IPS DF 19.7 (cell line): ENCODE measurements at regions not wholly inside any gene's neighbourhood (a gene's known extent, or its start where the extent isn't known, plus 50 kb on each side); places are given as distances from the start of the nearest gene placed in this dataset.
"Not testable (repeated sequence)": the region's sequence is repeated elsewhere in the genome, so short reads cannot be mapped to it uniquely, and the experiment has no call there.

Source experiments
- DNase-seq: peaks from one replicate; pipeline ENCODE4 v3.0.0-alpha.2; 2013; ENCODE audit warnings: low read depth, low spot score

DNA sequence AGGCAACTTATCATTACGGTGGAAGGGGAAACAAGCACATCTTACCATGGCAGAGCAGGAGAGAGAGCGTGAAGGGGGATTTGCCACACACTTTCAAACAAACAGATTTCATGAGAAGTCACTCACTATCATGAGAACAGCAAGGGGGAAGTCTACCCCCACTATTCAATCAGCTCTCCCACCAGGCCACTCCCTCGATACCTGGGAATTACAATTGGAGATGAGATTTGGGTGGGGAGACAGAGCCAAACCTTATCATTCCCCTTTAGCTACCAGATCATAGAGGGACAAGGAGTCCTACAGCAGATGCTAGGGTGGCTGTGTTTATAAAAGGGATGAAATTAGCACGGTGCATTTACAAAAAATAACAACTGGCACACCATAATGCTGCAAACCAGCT is 2149.4 kb upstream of the ACO1 start:
- no peak for DNase-seq

DNA sequence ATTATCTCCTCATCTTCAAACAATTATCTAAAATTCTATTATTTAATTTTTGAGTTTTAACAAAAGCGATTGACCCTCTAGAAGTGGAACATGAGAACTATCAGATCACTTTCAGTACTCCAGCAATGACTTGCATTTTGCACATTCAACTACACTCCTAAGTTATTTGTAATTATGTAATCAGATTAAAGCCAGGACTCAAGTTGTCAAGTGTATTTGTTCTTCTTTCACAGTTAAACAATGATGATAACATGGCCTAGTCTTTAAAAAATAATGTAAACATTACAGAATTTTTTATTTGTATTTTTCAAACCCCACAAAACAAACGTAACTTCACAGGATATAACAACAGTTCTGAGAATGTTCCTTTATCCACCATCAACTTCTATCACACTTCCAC is 2148.9 kb upstream of the ACO1 start:
- DNase-seq: no peak

DNA sequence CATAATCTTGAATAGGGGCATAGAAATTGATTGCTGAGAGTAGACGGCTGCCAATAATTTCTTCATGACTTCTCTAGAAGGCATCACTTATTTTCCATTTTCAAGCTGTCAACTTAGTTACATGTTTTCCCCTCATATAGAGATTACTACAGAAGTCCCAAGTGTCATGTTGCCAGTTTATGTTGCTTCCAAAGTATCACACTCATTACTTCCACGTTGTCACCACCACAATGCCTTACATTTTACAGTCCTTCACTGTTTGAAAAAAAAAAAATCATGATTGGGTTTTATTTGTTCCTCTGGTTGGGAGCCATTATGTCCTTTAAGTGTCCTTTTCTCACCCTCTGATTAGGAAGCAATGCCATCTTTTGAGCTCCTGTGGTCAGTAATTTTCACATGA is 2144.6 kb upstream of the ACO1 start:
- DNase-seq: no peak

DNA sequence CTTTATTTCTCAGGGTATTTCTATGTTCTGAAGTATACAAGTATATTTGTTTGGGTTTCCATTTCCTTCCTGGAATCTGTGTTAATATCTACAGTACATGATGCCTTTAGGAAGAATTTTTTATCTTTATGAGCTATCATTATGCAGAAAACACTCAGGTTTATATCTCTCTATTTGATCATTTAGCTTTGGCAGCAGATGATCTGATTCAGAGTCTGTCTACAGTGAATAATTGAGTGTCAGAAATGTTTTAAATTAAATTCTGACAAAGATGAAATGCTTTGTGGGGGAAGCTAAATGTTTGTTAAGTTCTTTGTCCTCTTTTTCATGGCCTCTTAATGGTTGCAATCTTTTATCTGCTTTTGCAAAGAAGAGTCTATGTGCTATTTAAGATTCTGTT is 2141.0 kb upstream of the ACO1 start:
- no peak for DNase-seq

DNA sequence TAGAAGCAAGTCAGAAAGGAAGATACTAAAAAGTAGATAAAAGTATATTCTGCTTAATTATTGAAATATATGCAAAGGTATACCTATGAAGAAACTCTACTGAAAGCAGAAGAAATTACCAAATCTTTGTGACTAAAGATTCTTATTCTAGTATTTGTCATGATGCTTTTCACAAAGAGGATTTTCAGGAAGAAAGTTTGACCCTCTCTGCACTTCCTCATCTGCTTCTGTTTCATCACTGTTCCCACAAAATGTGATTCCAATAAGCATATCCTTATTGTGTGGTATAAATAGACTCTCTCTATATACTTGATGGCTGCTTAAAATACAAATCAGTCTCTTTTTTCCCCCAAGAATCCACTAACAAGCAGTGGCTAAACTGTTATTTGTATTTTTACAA is 2139.6 kb upstream of the ACO1 start:
- no peak for DNase-seq

DNA sequence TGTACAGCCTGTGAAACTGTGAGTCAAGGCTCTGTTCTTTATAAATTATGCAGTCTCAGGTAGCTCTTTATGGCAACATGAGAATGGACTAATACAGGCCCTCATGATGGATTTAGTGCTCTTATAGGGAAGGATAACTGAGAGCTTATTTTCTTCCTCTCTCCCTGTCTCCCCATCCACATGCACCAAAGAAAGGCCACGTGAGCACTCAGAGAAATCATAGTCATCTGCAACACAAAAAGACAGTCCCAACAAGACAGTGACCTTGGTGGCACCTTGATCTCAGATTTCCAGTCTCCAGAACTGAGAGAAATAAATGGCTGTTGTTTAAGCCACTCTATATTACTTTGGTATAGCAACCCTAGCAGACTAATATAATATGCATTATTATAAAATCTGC is 2133.6 kb upstream of the ACO1 start:
- no peak for DNase-seq

DNA sequence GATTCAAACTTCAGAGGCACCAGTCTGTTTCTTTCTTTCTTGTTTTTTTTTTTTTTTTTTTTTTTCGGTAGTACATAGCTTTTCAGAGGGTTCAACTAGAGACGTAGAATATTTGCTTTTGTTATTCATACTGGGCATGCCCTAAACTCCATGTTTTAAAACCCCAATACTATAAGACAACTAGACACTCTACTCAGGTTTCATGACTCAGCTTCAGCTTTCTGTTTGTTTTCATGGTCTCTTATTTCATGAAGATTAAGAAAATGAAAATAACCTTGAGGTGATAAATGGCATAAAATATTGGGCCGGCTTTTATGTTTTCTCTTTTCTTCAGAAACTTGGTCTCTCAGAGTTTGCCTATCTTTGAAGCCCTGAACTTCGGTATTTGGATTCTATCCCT is 2126.3 kb upstream of the ACO1 start:
- DNase-seq: no peak

DNA sequence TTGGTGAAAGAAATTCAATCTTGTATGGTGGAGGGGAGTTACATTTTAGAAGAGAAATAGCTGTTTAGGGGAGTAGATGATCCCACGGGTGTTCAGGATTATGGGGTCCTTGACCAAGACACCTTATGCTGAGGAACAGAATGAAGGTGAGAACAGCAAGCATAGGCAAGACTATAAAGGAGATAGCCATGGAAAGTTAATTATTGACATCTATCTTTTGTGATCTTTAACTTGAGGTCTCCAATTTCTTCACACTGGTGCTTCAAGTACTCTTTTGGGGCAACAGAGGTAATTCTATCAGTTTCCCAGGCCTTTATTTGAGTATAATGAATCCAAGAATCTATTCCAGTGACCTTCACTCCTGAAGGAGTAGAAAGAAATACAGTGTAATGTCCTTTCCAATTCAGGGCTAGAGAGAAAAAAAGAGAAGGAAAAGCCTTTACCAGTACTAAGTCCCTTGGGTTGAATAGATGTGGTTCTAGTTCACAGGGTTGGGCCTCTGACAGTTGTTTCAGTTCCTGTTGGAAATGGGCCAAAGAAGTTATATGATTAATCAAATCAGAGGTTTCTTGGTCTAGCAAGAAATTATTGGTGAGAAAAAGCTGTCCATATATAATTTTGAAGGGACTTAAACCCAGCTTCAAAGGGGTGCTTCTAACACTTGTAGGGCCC is 2104.1 kb upstream of the ACO1 start:
- no peak for DNase-seq

DNA sequence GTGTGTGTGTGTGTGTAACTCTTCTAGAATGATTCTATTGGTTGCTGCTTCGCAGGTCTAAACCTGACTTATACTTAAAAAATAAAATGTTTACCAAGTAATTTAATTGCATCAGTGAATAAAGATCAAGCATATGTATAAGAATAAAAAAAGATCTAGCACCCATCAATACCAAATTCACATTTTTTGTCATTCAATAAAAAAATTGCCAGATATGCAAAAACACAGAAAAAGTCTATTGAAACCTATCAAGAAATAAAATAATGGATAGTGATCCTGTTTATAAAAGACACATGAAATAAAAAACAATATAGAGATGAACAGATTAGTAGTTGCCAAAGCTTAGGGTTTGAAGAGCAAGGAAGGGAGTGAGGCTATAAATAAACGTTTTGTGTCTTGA is 2095.0 kb upstream of the ACO1 start:
- no peak for DNase-seq

DNA sequence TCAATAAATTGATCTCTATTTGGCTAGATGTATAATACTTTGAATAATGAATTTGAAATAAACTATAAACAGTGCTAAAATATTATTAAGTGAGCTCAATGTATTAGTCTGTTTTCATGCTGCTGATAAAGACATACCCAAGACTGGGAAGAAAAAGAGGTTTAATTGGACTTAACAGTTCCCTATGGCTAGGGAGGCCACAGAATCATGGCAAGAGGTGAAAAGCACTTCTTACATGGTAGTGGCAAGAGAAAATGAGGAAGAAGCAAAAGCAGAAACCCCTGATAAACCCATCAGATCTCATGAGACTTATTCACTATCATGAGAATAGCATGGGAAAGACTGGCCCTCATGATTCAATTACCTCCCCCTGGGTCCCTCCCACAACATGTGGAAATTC is 2092.4 kb upstream of the ACO1 start:
- not testable (repeated sequence) for DNase-seq

DNA sequence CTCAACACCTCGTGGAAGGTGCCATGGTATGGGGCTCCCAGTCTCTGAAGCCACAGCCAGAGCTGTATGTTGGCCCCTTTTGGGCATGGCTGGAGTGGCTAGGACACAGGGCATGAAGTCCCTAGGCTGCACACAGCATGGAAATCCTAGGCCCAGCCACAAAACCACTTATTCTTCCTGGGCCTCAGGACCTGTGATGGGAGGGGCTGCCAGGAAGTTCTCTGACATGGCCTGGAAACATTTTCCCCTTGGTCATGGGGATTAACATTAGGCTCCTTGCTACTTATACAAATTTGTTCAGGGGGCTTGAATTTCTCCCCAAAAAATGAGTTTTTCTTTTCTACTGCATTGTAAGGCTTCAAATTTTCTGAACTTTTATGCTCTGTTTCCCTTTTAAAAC is 2091.2 kb upstream of the ACO1 start:
- no peak for DNase-seq

DNA sequence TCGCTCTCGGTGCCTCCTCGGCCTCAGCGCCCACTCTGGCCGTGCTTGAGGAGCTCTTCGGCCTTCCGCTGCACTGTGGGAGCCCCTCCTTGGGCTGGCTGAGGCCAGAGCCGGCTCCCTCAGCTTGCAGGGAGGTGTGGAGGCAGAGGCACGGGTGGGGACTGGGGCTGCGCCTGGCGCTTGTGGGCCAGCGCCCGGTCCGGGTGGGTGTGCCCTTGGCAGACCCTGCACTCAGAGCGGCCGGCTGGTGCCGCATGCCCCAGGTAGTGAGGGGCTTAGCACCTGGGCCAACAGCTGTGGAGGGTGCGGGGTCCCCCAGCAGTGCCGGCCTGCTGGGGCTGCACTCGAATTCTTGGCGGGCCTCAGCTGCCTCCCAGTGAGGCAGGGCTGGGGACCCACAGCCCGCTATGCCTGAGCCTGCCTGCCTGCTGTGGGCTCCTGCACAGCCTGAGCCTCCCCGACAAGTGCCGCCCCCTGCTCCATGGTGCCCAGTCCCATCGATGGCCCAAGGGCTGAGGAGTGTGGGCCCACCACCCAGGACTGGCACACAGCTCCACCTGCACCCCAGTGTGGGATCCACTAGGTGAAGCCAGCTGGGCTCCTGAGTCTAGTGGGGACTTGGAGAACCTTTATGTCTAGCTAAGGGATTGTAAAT is 2085.2 kb upstream of the ACO1 start:
- DNase-seq: no peak

DNA sequence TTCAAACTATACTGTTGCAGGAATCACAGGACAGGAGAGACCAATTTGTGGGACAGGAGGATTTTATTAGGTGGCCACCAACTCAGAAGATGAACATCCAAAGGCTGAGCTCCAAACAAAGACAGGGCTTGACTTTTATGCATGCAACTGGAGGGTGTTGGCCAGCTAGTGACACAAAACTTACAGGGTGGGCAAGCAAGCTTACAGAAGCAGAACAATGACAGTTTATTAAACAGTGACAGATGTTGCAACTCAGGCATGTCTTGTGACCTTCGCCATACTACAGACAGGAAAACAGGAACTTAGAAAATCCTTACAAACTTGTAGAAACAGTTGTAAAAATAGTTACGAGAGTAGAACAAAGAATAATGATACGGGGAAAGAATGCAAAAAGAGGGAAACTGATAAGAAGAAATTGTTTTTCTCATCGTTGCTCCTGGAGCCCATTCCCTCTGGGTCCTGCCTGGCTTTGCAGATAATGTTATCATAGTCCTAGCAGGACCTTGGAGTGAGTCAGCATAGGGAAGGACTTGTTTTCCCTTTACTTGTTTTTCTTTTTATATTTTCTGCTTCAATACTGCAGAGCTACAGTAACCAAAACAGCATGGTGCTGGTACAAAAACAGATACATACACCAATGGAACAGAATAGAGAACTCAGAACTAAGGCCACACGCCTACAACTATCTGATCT is 2083.0 kb upstream of the ACO1 start:
- DNase-seq: no peak

DNA sequence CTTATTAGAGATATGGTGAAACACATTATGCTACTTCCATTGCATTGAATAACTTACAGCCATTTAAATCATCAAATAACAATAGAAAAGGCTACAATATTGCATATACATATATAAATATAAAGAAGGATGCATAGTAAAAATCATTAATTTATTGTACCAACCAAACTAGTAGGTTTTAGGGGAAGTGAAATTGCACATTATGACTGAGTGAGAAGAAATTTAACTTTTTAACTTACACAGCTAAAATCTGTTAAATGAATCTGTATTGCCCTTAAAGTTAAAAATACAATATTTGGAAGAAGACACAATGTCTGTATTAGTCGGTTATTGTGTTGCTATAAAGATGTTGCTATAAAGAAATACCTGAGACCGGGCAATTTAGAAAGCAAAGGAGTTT is 2073.7 kb upstream of the ACO1 start:
- no peak for DNase-seq

DNA sequence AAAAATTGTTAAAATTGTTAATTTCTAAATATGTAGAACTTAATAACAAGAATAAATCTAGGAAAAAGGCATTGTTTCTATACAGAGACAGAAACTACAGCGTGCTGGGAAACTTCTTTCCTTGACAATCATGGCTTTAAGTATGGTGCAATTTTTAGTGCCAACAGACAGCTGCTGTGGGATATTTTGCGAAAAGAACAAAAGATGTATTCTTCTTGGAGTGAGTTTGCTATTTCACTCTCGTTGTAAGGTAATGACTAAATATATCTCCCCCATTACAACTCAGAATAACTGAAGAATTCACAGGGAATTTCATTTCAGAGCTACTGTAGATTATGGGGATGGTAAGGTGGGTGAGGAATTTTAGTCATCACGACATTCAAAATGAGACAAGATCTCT is 2055.0 kb upstream of the ACO1 start:
- DNase-seq: no peak

DNA sequence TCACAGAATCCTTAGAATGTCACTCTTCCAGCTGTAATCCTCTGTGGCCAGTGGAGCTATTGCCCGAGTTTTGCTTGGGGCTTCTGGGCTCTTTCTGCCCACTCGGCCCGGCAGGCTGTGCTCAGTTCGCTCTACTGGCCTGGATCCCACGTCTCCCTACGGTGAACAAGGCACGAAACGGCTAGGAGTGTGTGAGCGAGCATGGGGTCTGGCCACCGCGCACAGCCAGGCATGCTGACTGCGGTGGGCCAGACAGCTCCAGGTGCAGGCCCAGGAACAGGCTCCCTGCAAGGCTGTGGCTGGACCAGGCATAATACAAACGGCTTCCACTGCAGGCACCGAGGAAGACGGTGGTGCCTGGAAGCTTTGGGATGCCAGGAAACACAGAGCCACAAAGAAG is 2035.5 kb upstream of the ACO1 start:
- DNase-seq: no peak

DNA sequence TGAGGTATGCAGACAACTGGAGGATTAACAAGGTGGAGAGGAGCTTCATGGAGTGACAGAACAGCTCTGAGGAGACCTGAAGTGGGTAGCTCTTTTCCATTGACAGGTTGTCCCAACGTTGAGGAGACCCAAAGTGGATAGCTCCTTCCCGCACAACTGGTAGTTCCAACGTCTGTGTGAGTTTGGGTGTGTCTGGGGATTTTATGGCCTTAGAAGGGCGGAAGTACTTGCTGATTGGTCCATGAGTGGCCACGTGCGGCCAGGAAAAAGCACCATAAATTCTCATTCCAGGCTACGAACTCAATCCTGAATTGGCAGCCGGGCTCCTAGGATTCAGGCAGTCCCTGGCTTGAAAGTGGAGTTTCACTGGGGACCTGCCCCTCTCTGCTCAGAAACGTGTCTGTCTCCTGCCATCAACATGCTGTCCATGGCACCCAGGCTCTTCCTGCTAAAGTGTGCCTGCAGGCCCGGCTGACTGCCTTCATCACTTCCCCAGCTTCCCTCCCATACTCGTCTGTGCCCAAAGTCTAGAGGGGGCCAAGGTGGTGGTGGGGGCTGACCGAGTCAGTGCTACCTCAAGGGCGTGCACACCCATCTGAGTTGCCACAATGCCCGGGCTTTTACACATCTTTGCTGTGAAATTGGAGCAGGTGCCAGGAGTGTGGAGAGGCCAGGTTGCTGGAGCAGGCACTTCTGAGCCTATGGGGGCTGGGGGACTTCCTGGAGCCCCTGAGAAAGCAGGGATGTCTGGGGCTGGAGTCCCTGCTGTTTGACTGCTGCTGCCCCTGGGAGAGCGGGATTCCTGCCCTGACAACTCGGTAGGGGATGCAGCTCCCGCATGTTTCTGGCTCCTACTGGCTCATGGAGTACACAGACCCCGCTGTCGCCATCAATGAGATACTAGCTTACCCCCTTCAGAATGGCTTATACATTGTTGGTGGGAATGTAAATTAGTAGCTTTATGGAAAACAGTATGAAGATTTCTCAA is 2034.6 kb upstream of the ACO1 start:
- DNase-seq: no peak

DNA sequence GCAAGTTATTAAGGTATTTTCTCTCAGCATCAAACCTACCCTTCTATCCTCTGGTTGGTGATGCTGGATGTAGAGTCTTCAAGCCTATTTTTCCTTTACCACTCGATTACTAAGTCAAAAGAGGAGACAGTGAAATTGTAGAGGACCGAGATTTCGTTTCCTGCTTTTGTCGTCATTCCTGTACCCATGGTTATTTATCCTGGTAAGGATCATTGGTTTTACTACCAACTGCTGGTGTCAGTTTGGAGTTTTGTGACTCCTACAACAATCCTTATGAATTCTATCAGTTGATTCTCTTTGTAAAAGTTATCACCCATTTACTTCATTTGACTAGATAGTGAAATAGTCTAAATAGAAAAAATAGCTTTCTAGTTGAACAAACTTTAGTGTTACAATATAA is 2028.2 kb upstream of the ACO1 start:
- no peak for DNase-seq

DNA sequence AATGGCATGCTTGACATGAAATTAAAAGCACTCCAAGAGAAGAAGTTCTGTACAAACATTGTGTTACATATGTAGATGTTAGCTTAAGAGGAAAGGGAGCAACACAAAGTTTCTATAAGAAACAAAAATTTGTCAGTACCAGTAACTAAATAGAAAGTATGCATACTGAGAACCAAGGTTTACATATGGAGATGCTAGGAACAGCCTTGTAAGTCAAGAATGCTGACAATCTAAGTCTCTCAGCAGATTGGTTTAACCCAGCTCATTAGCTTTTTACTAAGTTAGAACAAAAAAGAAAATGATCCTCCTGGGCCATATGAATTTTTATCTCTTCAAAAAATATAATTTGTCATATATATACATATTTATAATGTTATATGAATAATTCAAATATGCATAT is 2022.1 kb upstream of the ACO1 start:
- peak; percentile 9 for DNase-seq

DNA sequence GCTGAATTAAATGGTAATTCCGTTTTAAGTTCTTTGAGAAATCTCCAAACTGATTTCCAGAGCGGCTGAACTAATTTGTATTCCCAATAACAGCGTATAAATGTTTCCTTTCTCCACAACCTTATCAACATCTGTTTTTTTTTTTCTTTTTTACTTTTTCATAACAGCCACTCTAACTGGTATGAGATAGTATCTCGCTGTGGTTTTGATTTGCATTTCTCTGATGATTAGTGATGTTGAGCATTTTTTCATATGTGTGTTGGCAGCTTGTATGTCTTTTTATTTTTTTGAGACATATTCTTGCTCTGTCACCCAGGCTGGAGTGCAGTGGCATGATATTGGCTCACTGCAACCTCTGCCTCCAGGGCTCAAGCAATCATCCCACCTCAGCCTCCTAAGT is 2018.3 kb upstream of the ACO1 start:
- DNase-seq: not testable (repeated sequence)

DNA sequence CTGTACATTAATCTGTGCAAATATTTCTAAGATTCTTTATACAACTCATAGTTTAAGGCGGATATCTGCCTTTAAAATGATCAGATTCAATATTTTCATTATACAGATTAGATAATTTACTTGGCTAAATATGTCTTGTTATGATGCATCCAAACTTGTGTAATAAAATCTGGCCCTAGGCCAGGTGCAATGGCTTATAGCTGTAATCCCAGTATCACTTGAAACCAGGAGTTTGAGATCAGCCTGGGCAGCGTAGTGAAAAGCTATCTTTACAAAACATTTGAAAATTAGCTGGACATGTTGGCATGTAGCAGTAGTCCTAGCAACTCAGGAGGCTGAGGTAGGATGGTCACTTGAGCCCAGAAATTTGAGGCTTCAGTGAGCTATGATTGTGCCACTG is 2002.2 kb upstream of the ACO1 start:
- DNase-seq: no peak

DNA sequence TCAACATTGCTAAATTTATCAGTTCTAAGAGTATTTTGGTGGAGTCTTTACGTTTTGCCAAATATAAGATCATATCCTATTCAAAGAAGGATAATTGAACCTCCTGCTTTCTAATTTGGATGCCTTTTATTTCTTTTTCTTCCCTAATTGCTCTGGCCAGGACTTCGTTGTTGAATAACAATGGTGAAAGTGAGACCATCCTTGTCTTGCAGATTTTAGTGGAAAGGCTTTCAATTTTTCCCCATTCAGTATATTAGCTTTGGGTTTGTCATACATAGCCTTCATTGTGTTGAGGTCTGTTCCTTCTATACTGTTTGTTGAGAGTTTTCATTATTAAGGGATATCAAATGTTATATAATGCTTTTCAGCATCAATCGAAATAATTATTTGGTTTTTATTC is 1974.2 kb upstream of the ACO1 start:
- peak; percentile 5 for DNase-seq
